Psoas muscle (tissue), 7 donors: ENCODE measurements at regions not wholly inside any gene's neighbourhood (a gene's known extent, or its start where the extent isn't known, plus 50 kb on each side); places are given as distances from the start of the nearest gene placed in this dataset.
A peak's percentile ranks its signal among the peaks of the same experiment; 100 is the strongest.
"Not testable (repeated sequence)": the region's sequence is repeated elsewhere in the genome, so short reads cannot be mapped to it uniquely, and the experiment has no call there.

Source experiments
- ATAC-seq, 4 donors: fragments of 200-7000 bp; cut with Tn5 transposase; one replicate each; pipeline ENCODE4 v1.9.1; 2020; ENCODE audit warnings: moderate library complexity in 3 of 4, mild to moderate bottlenecking in 2 of 4
- DNase-seq, 2 donors: peaks; one replicate each; pipeline ENCODE4 v3.0.0-alpha.2; 2020
- H3K27ac ChIP-seq: fragments of 200-600 bp; one replicate; pipeline ENCODE4 v1.8.0; 2022
- H3K27me3 ChIP-seq, 3 donors: fragments of 200-600 bp in 1 of 3; one replicate each; pipeline versions ENCODE4 v1.6.1 to v1.8.0; 2013 to 2022; ENCODE audit warnings: low read length in 2 of 3, mild to moderate bottlenecking in 2 of 3, moderate library complexity in 1 of 3; ENCODE audit not compliant: insufficient read depth in 3 of 3
- H3K36me3 ChIP-seq, 2 donors: fragments of 200-600 bp in 1 of 2; one replicate each; pipeline versions ENCODE4 v1.6.1 to v1.8.0; 2013 to 2022; ENCODE audit warnings: low read depth in 1 of 2, mild to moderate bottlenecking in 1 of 2, moderate library complexity in 1 of 2; ENCODE audit not compliant: insufficient read depth in 1 of 2
- H3K4me1 ChIP-seq: fragments of 200-600 bp; one replicate; pipeline ENCODE4 v1.8.0; 2022
- H3K4me3 ChIP-seq: fragments of 200-600 bp; one replicate; pipeline ENCODE4 v1.8.0; 2022; ENCODE audit warnings: mild to moderate bottlenecking
- H3K9me3 ChIP-seq: fragments of 200-600 bp; one replicate; pipeline ENCODE4 v1.8.0; 2022
- CTCF ChIP-seq: fragments of 200-600 bp; IDR thresholded peaks from one replicate; pipeline ENCODE4 v1.8.0; 2022; ENCODE audit warnings: antibody characterized with exemption
- WGBS, 3 donors: extraction: QIAGEN DNeasy Blood & Tissue Kit; methylation state at CpG; one replicate each; pipeline versions ENCODE4 v1.1.6 to v1.1.7; 2013; 5-methylcytosine and 5-hydroxymethylcytosine counted together
- intact Hi-C, 2 donors: fragments of 100-400 bp; cut with DNase I; formaldehyde crosslinking; loops; one replicate each; pipeline versions ENCODE4 v1.11.0 to v1.14.2; 2022
- donor health status: healthy with polysubstance abuse.
- donor health status: DM: no; HTN: no; CAD: no; lungs with moderate emphysema.
- donor health status: Bipolar disorder and iron deficiency.
- donor health status: healthy.
- donor health status: DM: yes; HTN: yes; CAD: no.
- donor health status: DM: no; HTN: no; CAD: no.
- donor health status: DM: yes; HTN: yes; CAD: no.

DNA sequence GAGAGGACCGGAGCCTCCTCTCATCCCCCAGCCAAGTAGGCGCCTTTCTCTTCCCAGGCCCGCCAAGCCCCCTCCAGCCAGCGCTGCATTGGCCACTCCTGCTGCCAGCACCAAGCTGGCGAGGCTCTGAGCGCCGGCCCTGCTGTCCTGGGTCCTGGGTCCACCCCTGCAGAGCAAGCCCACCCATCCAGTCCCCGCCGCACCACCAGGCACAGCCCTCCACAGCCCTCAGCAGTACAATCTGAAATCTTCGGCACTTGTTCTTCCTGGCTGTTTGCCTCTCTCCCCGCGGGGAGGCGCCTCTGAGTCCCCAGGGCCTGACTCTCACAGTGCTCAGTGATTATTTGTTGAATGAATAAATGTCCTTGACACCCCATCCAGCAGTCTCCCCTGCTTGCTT is 236.4 kb upstream of the SGCG start:
- intact Hi-C loops: no loop called here
- no peaks in the 10 kb centered on the region for H3K9me3 ChIP-seq
- H3K4me1 ChIP-seq: no peaks in the 10 kb centered on the region
- no peaks in the 10 kb centered on the region for H3K36me3 ChIP-seq
- H3K4me3 ChIP-seq: no peak overlapping the region
- H3K27me3 ChIP-seq: no peaks in the 10 kb centered on the region
- no peak for TF ChIP-seq CTCF
- no peak for DNase-seq
- WGBS, 3 donors: 77 to 88% (median 85%) methylated on average over 12 to 13 of the region's 13 CpGs
- no peak for ATAC-seq
- H3K27ac ChIP-seq: no peak overlapping the region

- TF ChIP-seq CTCF: no peak
- 74 to 81% (median 79%) methylated on average over 9 of the region's 9 CpGs for WGBS, 3 donors
- DNase-seq: no peak
- Histone ChIP-seq H3K36me3 (no peaks in the 10 kb centered on the region), H3K4me3 (no peak overlapping the region), H3K27me3 (no peaks in the 10 kb centered on the region), H3K4me1 (no peaks in the 10 kb centered on the region), H3K9me3 (no peaks in the 10 kb centered on the region), H3K27ac (no peak overlapping the region)
- intact Hi-C loops: no loop called here
- no peak for ATAC-seq
Observed at GRCh38 chr13:22945321-22946226, 235.2 kb upstream of the SGCG start.

GRCh38 chr13:22948421-22948820 is 232.4 kb upstream of the SGCG start:
- intact Hi-C loops: no loop called here
- H3K4me1 ChIP-seq: no peaks in the 10 kb centered on the region
- H3K4me3 ChIP-seq: no peak overlapping the region
- H3K27ac ChIP-seq: no peak overlapping the region
- peaks cover 7% of the 10 kb centered on the region for H3K9me3 ChIP-seq
- ATAC-seq (no peak), DNase-seq (no peak)
- no peaks in the 10 kb centered on the region for H3K27me3 ChIP-seq
- no peaks in the 10 kb centered on the region for H3K36me3 ChIP-seq
- 81 to 92% (median 87%) methylated on average over 13 of the region's 13 CpGs for WGBS, 3 donors
- TF ChIP-seq CTCF: no peak

DNA sequence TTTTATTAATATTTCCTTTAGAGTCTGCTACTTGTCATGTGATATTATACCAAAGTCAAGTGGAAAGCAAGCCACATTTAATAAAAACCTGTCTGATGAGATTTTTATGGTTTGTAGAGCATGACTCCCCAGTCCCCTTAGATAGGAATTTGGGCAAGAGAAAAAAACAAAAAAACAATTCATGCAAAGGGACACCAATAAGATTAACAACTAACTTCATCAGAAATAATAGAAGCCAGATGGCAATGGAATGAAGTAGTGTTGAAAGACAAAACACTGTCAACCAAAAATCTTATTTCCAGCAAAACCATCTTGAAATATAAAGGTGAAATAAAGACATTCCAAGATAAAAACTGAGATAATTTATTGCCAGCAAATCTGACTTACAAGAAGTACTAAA is 228.8 kb upstream of the SGCG start:
- intact Hi-C loops, H3K4me1 ChIP-seq, H3K27me3 ChIP-seq, DNase-seq, H3K27ac ChIP-seq, H3K9me3 ChIP-seq, H3K4me3 ChIP-seq, ATAC-seq, H3K36me3 ChIP-seq: not testable (repeated sequence)

- H3K36me3 ChIP-seq, DNase-seq, H3K4me3 ChIP-seq, intact Hi-C loops, H3K9me3 ChIP-seq, ATAC-seq, H3K27ac ChIP-seq, H3K27me3 ChIP-seq, H3K4me1 ChIP-seq: not testable (repeated sequence)
- 53 to 56% (median 54%) methylated on average over 2 of the region's 2 CpGs for WGBS, 3 donors
Observed at GRCh38 chr13:22955147-22955546, 225.6 kb upstream of the SGCG start.

DNA sequence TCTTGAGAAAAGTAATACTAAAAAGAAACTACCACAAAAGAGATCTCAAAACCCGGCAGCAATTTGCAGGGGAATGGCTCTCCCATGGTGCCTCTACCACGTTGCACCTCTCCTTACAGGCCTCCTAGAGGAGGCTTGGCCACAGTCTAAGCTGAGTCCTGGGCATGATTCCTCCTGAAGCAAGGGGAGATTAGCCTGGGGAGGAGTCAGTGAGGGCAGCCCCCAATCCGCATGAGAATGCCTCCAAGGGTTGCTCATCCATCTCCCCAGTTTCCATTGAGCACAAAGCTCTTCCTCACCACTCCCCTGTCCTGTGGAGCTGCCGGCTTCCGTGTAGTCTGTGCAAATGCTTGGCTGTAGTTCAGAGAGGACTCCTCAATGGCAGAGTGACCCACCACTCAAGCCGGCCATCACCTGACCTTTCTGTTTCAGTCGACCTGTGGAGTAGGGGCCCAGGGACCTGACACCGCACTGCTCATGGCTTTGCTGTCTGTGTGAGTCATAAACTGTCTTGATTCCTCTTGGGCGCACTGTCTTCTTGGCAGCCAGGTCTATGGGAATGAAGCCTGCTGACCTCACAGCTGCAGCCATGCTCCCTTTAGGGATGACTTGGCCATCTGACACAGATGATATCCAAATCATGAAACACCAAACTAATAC is 224.2 kb upstream of the SGCG start:
- H3K4me3 ChIP-seq, H3K27ac ChIP-seq, H3K4me1 ChIP-seq, H3K9me3 ChIP-seq, H3K36me3 ChIP-seq, intact Hi-C loops, H3K27me3 ChIP-seq: not testable (repeated sequence)
- DNase-seq (peak; percentile 34 to 61), ATAC-seq (peak; percentile 48 to 86 (median 67))
- WGBS, 3 donors: 38 to 46% (median 39%) methylated on average over 9 of the region's 9 CpGs

GRCh38 chr13:22959859-22960258 is 220.9 kb upstream of the SGCG start:
- intact Hi-C loops: not testable (repeated sequence)

More at GRCh38 chr13:22959859-22960258, 220.9 kb upstream of the SGCG start:
- not testable (repeated sequence) for DNase-seq, H3K4me1 ChIP-seq, H3K27ac ChIP-seq, H3K27me3 ChIP-seq, H3K9me3 ChIP-seq, H3K4me3 ChIP-seq, H3K36me3 ChIP-seq, ATAC-seq
- 92 to 95% (median 95%) methylated on average over 7 to 14 of the region's 14 CpGs for WGBS, 3 donors
